Muscle of arm (tissue), 1 donor: ENCODE measurements at regions not wholly inside any gene's neighbourhood (a gene's known extent, or its start where the extent isn't known, plus 50 kb on each side); places are given as distances from the start of the nearest gene placed in this dataset.

Source experiments
- DNase-seq: peaks from one replicate; pipeline ENCODE4 v3.0.0-alpha.2; 2013

DNA sequence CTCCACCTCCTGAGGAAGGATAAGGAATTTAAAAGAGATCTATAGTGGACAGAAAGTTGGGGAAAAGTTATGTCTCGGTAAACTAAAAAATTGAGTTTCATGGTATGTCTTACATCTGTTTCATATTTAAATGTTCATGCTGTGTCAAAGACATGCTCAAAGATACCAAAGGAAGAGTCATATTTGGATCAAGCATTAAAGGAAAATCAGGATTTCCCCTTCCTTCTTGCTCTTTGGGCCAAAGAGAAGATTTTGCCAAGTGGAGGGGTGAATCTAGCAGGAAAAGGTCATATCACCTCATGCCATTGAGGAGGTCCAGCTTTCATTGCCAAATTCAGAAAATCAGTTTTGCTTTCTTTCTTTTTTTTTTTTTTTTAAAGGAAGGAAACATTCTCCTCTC is 192.4 kb downstream of the OGFRL1 start:
- peak; percentile 17 for DNase-seq

DNA sequence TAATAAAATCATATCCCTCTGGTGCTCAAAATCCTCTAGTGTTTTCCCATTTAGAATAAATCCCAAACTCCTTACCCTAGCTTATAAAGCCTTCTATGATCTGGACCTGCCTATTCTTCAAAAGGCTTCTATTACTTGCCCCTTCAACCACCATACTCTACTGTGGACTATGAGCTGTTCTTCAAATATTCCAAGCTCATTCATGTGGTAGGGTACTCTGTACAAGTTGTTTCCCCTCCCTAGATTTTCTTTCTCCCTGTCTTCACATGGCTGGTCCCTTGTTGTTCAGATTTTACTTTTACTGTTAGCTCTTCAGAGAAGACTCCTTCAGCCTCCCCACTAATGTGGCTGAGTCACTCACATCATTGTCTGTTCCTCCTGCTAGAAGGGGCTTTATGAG is 193.2 kb downstream of the OGFRL1 start:
- no peak for DNase-seq

DNA sequence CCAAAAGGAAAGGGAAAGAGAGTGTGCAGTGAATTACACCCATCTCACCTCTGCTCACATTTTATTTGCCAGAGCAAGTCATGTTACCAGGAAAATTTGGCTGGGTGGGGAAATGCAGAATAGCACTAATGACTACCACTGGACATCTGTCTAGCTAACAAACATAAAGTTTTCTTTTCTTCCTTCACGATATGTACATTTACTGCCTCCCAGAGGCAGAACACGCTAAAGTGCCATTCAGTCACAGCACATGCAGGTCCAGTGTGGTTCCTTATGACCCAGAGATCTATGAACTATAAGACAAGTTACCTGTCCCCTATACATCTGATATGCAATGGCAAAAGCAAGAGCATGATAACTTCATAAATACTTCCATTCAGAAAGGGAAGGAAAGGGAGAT is 194.1 kb downstream of the OGFRL1 start:
- no peak for DNase-seq

GRCh38 chr6:71486461-71486860 is 197.8 kb downstream of the OGFRL1 start:
- no peak for DNase-seq

- no peak for DNase-seq
Observed at GRCh38 chr6:71488186-71488585, 199.6 kb downstream of the OGFRL1 start.

GRCh38 chr6:71489736-71490135 is 201.1 kb downstream of the OGFRL1 start:
- no peak for DNase-seq

DNA sequence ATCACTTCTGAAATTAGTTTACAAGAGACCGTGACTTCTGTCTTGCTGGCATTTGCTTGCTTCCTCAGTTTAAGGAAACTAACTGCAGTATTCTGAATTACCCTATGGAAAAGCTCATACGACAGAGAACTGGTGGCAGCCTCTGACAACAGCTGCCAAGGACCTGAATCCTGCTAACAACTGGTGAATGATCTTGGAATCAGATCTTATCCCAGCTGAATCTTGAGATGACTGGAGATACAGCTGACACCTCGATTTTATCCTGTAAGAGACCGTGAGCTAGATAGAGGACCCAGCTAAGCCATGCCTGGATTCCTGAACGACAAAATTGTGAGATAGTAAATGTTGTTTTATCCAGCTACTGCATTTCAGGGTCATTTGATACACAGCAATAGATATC is 202.3 kb downstream of the OGFRL1 start:
- DNase-seq: no peak

DNA sequence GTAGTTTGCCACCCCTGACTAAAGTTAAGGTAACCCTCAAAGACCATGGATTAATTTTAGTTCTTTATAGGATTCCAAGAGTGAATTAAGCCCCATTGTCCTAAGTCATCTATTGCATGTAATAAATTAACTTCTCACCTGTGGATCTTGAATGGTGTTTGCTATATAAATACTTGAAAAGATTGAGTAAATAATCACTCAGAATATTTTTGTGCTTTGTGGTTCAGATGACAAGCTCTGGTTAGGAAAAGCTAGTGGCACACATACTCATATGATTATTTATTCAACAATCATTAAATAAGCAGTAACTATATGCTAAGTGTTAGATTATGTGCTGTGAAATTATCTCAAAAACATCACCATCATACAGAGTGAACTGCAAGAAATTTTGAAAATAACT is 203.2 kb downstream of the OGFRL1 start:
- no peak for DNase-seq

GRCh38 chr6:71492668-71493067 is 204.1 kb downstream of the OGFRL1 start:
- DNase-seq: no peak

GRCh38 chr6:71496018-71496721 is 207.6 kb downstream of the OGFRL1 start:
- no peak for DNase-seq

GRCh38 chr6:71496722-71497033 is 208.1 kb downstream of the OGFRL1 start:
- DNase-seq: no peak

GRCh38 chr6:71498638-71499037 is 210.0 kb downstream of the OGFRL1 start:
- DNase-seq: no peak

DNA sequence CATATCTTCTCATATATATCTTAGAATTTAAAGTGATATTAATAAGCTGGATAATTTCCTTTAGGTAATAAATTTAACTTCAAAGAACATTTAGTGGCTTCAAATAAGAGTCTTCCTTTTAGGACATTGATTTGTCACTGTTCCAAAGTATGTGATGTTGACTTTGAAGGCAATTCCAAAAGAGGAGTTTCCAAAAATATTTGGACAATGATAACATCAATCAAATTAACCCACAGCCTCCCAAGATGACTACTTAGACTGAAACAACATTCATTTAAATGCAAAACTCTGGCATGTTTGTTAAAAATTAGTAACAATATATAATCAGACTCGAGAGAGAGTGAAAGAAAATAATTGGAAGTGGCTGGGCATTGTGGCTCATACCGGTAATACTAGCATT is 211.1 kb downstream of the OGFRL1 start:
- no peak for DNase-seq

DNA sequence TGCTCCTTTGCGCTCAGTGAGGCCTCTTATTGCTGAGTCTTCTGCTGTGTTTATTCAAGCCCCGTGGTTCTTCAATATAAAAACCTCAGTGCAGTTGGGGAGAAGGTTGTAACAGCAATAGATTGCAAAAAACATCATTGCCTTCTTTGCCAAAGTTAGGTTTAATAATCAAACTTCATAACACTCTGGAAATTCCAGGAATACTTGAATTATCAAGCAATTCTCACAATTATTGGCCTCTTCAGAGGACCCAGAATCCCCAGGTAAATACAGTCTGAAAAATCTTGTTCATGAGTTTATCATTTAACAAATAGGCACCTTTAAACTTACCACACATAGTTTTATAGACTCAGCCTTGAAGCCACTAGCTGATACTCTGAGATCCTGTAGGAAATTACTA is 213.6 kb downstream of the OGFRL1 start:
- no peak for DNase-seq

DNA sequence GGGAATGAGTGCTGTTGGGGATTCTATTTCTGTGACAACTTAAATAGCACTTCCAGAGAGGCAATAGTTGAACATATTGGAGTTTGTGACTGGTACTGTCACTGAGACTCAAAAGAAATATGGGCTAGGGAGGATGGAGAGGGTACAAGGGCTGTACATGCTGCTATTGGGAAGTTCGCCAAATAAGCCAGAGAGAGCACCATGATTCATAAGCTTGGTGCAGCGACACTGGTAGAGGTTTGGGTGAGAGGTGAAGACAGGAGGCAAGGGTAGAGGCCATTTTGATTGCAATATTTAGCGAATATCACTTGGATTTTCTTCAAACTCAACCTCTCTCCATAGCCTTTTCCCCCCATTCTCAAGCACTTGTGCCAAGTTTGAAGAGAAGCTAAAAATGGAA is 214.3 kb downstream of the OGFRL1 start:
- DNase-seq: no peak

DNA sequence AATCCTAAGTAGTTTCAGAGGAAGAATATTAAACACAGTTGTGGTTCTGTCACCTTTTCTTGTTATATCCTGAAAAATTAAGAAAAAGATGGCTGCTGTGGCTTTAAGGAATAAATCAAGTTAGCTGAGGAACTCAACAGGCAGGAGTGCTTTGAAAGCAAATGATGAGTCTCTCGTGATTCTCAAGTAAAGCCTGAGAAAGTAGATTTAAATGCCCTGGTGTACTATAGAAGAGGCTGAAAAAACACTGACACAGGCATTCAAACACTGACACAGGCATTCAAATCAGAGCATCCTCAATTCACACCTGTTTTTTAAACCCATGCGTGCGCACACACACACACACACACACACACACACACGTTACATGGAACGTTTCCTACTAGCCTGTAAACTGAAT is 218.6 kb downstream of the OGFRL1 start:
- DNase-seq: no peak

- no peak for DNase-seq
Observed at GRCh38 chr6:71509191-71510005, 220.8 kb downstream of the OGFRL1 start.

DNA sequence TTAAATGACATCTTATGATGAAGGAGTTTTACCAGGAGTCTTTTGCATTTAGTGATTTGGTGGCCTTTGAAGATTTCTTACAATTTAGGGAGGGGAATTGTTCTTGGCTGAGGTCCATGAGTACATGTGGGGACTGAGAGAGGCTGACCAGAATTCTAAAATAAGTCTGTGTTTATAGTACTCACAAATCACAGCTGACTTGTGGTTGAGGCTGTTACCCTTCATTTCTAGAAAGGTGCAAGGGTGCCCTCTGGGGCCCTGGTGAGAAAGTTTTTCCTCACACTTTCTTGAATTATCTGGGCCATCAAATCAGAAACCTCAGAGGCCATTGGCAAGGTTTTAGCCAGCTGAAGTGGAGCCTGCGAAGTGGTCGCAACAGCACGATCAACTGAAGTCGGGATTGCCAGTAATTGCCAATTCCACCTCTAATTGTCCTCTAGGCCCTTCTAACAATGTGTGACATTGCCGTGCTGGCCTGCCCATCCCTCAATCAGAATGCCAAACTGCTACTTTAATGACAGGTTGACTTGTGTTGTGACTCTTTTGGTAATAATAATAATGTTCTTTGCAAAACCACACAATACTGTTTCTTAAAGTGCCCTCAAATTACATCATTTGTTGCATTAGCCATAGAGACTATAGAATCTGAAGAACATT is 221.6 kb downstream of the OGFRL1 start:
- DNase-seq: peak; percentile 30

GRCh38 chr6:71510856-71511255 is 222.2 kb downstream of the OGFRL1 start:
- DNase-seq: no peak

GRCh38 chr6:71512256-71512655 is 223.6 kb downstream of the OGFRL1 start:
- no peak for DNase-seq

GRCh38 chr6:71513036-71513435 is 224.4 kb downstream of the OGFRL1 start:
- no peak for DNase-seq

GRCh38 chr6:71523548-71523947 is 234.9 kb downstream of the OGFRL1 start:
- DNase-seq: no peak

DNA sequence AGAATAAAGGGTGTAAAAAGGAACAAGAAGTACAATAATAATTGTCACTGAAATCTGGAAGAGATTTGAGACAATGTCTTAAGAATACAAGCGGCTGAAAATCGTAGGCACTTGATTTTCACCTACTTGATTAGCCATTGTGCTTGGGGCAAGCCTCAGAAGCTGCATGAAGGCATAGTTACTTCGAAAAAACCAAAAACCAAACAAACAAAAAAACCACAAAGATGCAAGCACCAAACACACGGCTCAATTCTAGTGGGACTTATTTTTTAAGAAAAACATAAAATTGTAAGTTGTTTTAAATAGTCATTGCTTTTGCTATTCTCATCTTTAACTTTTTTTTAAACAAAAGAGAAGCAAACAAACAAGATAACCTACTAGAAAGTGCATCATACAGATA is 235.6 kb downstream of the OGFRL1 start:
- DNase-seq: no peak
